ENCODE measurements at regions not wholly inside any gene's neighbourhood (a gene's known extent, or its start where the extent isn't known, plus 50 kb on each side); places are given as distances from the start of the nearest gene placed in this dataset.

- Mint-ChIP-seq H3K27me3 (no peaks in the 10 kb centered on the region), H3K4me1 (no peaks in the 10 kb centered on the region), H3K4me3 (no peak overlapping the region), H3K9me3 (peaks cover 7% of the 10 kb centered on the region), H3K27ac (ENCODE audit: low read depth) (no peak overlapping the region), H3K36me3 (ENCODE audit: insufficient read depth) (no peaks in the 10 kb centered on the region)
- DNase-seq (ENCODE audit: low spot score in 2 of 2): no peak
- no peak for ATAC-seq (replicated peaks; ENCODE audit: extremely low read depth, poor library complexity, severe bottlenecking)
These were observed 281.7 kb upstream of the MTNR1B start for GRCh38 chr11:92687724-92688123.

GRCh38 chr11:92688416-92688815, 281.0 kb upstream of the MTNR1B start:
- H3K4me1 Mint-ChIP-seq: no peaks in the 10 kb centered on the region
- no peak overlapping the region for H3K4me3 Mint-ChIP-seq
- ATAC-seq (replicated peaks; ENCODE audit: extremely low read depth, poor library complexity, severe bottlenecking): no peak
- H3K27me3 Mint-ChIP-seq: no peaks in the 10 kb centered on the region
- H3K9me3 Mint-ChIP-seq: peaks cover 7% of the 10 kb centered on the region
- H3K36me3 Mint-ChIP-seq (ENCODE audit: insufficient read depth): no peaks in the 10 kb centered on the region
- no peak for DNase-seq (ENCODE audit: low spot score in 2 of 2)
- no peak overlapping the region for H3K27ac Mint-ChIP-seq (ENCODE audit: low read depth)

- Mint-ChIP-seq H3K27me3 (no peaks in the 10 kb centered on the region), H3K9me3 (peaks cover 5% of the 10 kb centered on the region), H3K27ac (ENCODE audit: low read depth) (no peak overlapping the region), H3K36me3 (ENCODE audit: insufficient read depth) (no peaks in the 10 kb centered on the region), H3K4me1 (no peaks in the 10 kb centered on the region), H3K4me3 (no peak overlapping the region)
- no peak for ATAC-seq (replicated peaks; ENCODE audit: extremely low read depth, poor library complexity, severe bottlenecking)
- DNase-seq (ENCODE audit: low spot score in 2 of 2): no peak
These were observed 276.5 kb upstream of the MTNR1B start for GRCh38 chr11:92692826-92693546.

DNA sequence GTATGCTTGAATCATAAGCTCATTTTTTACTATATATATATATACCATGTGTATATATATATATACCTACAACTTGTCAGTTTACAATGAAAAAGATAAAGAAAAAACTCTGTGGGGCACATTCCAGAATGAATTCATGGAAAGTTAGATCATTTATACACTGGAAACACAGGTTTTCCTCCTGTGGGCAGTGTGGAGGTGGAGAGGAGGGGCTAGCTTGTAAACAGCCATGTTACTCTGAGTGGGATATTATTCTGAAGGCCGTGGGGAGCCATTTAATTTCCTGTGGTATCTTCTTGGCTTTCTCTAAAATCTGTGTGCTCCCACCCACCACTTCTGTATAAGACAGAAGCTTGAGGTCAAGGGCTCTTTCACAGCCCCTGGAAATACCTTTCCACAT, 273.4 kb upstream of the MTNR1B start:
- DNase-seq (ENCODE audit: low spot score in 2 of 2): no peak
- no peaks in the 10 kb centered on the region for H3K36me3 Mint-ChIP-seq (ENCODE audit: insufficient read depth)
- peaks cover 5% of the 10 kb centered on the region for H3K9me3 Mint-ChIP-seq
- H3K4me1 Mint-ChIP-seq: no peaks in the 10 kb centered on the region
- H3K4me3 Mint-ChIP-seq: no peak overlapping the region
- ATAC-seq (replicated peaks; ENCODE audit: extremely low read depth, poor library complexity, severe bottlenecking): no peak
- H3K27me3 Mint-ChIP-seq: no peaks in the 10 kb centered on the region
- H3K27ac Mint-ChIP-seq (ENCODE audit: low read depth): no peak overlapping the region

DNA sequence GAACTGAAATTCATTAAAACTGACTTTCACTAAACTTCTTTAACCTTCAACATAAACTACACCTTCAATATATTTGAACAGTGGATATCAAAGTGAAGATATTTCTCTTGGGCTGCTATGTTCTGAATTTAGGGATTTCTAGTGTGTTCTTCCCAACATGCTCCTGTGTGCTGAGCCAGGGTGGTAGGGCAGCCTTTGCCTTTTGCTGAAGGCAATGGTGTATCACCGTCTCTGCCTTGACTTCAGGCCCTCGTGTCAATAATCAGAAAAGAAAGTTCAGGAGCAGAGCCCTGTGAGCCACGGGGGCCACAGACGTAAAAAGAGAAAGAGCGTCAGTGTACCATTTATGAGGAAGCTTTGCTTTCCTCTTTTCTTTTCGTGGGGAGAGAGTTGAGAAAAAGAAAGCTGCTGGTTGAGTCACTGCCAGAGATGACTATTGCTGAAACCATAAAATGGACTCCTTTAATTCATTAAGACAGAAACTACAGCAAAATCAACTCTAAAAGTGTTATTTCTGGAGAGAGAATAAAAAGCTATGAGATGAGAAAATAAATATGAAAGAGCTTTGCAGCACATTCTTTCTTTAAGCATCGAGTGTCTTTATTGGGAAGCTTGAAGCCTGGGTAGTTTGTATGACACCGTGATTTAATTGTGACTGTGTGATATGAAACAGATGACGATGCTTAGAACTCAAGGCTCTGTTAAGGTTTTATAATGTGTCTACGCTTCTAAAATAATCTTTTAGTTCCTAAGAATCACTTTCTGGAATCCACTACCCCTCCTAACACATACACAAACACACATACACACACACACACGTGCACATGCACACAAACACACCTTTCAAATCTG, 271.8 kb upstream of the MTNR1B start:
- Mint-ChIP-seq H3K9me3 (peaks cover 5% of the 10 kb centered on the region), H3K36me3 (ENCODE audit: insufficient read depth) (no peaks in the 10 kb centered on the region), H3K4me3 (no peak overlapping the region), H3K27me3 (no peaks in the 10 kb centered on the region), H3K27ac (ENCODE audit: low read depth) (no peak overlapping the region), H3K4me1 (no peaks in the 10 kb centered on the region)
- DNase-seq (ENCODE audit: low spot score in 2 of 2): no peak
- ATAC-seq (replicated peaks; ENCODE audit: extremely low read depth, poor library complexity, severe bottlenecking): no peak

DNA sequence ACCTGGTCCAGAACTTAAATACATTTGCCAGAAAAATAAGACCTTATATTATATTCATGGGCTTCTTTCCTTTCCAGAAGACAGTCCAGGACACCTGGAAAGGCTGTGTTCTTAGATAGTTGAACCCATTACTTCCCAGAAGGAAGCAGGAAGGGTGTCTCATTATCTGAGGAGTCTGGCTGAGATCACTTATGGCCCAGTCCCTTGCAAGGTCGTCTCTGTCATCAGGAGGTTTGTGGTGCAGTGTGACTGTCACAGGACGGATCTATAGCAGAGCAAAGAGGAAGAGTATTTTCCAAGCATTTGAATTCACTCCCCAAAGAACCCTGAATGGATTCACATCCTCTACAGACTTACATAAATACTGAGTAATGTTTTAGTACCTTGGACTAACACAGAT, 270.7 kb upstream of the MTNR1B start:
- DNase-seq (ENCODE audit: low spot score in 2 of 2): no peak
- H3K27ac Mint-ChIP-seq (ENCODE audit: low read depth): no peak overlapping the region
- H3K9me3 Mint-ChIP-seq: peaks cover 5% of the 10 kb centered on the region
- ATAC-seq (replicated peaks; ENCODE audit: extremely low read depth, poor library complexity, severe bottlenecking): no peak
- no peak overlapping the region for H3K4me3 Mint-ChIP-seq
- H3K4me1 Mint-ChIP-seq: no peaks in the 10 kb centered on the region
- H3K36me3 Mint-ChIP-seq (ENCODE audit: insufficient read depth): no peaks in the 10 kb centered on the region
- H3K27me3 Mint-ChIP-seq: no peaks in the 10 kb centered on the region

- H3K27ac Mint-ChIP-seq (ENCODE audit: low read depth): no peak overlapping the region
- H3K4me3 Mint-ChIP-seq: no peak overlapping the region
- no peaks in the 10 kb centered on the region for H3K27me3 Mint-ChIP-seq
- DNase-seq (ENCODE audit: low spot score in 2 of 2): no peak
- H3K36me3 Mint-ChIP-seq (ENCODE audit: insufficient read depth): no peaks in the 10 kb centered on the region
- ATAC-seq (replicated peaks; ENCODE audit: extremely low read depth, poor library complexity, severe bottlenecking): no peak
- peaks cover 23% of the 10 kb centered on the region for H3K9me3 Mint-ChIP-seq
- H3K4me1 Mint-ChIP-seq: no peaks in the 10 kb centered on the region
These were observed 267.2 kb upstream of the MTNR1B start for GRCh38 chr11:92702037-92702804.

- no peak for DNase-seq (ENCODE audit: low spot score in 2 of 2)
- H3K27me3 Mint-ChIP-seq: no peaks in the 10 kb centered on the region
- ATAC-seq (replicated peaks; ENCODE audit: extremely low read depth, poor library complexity, severe bottlenecking): no peak
- no peak overlapping the region for H3K4me3 Mint-ChIP-seq
- H3K9me3 Mint-ChIP-seq: peaks cover 18% of the 10 kb centered on the region
- no peaks in the 10 kb centered on the region for H3K4me1 Mint-ChIP-seq
- H3K27ac Mint-ChIP-seq (ENCODE audit: low read depth): no peak overlapping the region
- no peaks in the 10 kb centered on the region for H3K36me3 Mint-ChIP-seq (ENCODE audit: insufficient read depth)
These were observed 266.5 kb upstream of the MTNR1B start for GRCh38 chr11:92702805-92703448.

- DNase-seq (ENCODE audit: low spot score in 2 of 2) (no peak), ATAC-seq (replicated peaks; ENCODE audit: extremely low read depth, poor library complexity, severe bottlenecking) (no peak)
- Mint-ChIP-seq H3K36me3 (ENCODE audit: insufficient read depth) (no peaks in the 10 kb centered on the region), H3K27ac (ENCODE audit: low read depth) (no peak overlapping the region), H3K4me3 (no peak overlapping the region), H3K9me3 (peaks cover 18% of the 10 kb centered on the region), H3K4me1 (no peaks in the 10 kb centered on the region), H3K27me3 (no peaks in the 10 kb centered on the region)
These were observed 266.0 kb upstream of the MTNR1B start for GRCh38 chr11:92703449-92703830.

GRCh38 chr11:92707173-92707619, 262.3 kb upstream of the MTNR1B start:
- Mint-ChIP-seq H3K4me3 (no peak overlapping the region), H3K9me3 (peaks cover 18% of the 10 kb centered on the region), H3K4me1 (no peaks in the 10 kb centered on the region), H3K27me3 (no peaks in the 10 kb centered on the region), H3K27ac (ENCODE audit: low read depth) (no peak overlapping the region), H3K36me3 (ENCODE audit: insufficient read depth) (no peaks in the 10 kb centered on the region)
- DNase-seq (ENCODE audit: low spot score in 2 of 2) (no peak), ATAC-seq (replicated peaks; ENCODE audit: extremely low read depth, poor library complexity, severe bottlenecking) (no peak)

DNA sequence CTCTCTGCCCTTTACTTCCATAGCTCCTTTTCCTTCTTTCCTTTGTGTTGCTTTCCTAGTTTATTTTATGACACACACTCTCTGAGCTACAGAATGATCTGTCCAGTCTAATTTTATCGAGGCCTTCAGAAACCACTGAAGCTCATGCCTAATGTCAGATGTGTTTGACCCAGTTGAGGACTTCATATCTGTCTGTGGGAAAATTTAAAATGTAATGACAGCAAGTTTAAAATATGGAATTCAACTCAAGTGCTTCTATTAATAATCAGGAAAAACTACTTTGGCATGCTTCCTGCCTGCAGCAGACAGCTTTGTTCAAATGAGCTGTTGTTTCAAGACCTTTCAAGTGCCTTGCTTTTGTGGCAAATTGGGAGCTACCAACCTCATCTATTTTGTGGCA, 261.8 kb upstream of the MTNR1B start:
- Mint-ChIP-seq H3K27me3 (no peaks in the 10 kb centered on the region), H3K4me1 (no peaks in the 10 kb centered on the region), H3K36me3 (ENCODE audit: insufficient read depth) (no peaks in the 10 kb centered on the region), H3K4me3 (no peak overlapping the region), H3K27ac (ENCODE audit: low read depth) (no peak overlapping the region), H3K9me3 (peaks cover 18% of the 10 kb centered on the region)
- no peak for ATAC-seq (replicated peaks; ENCODE audit: extremely low read depth, poor library complexity, severe bottlenecking)
- DNase-seq (ENCODE audit: low spot score in 2 of 2): no peak

GRCh38 chr11:92709329-92709728, 260.1 kb upstream of the MTNR1B start:
- ATAC-seq (replicated peaks; ENCODE audit: extremely low read depth, poor library complexity, severe bottlenecking) (no peak), DNase-seq (ENCODE audit: low spot score in 2 of 2) (no peak)
- peaks cover 18% of the 10 kb centered on the region for H3K9me3 Mint-ChIP-seq
- H3K36me3 Mint-ChIP-seq (ENCODE audit: insufficient read depth): no peaks in the 10 kb centered on the region
- H3K27me3 Mint-ChIP-seq: no peaks in the 10 kb centered on the region
- H3K4me1 Mint-ChIP-seq: no peaks in the 10 kb centered on the region
- no peak overlapping the region for H3K27ac Mint-ChIP-seq (ENCODE audit: low read depth)
- H3K4me3 Mint-ChIP-seq: no peak overlapping the region

All from central memory CD8-positive, alpha-beta T cell (primary cell).